ENCODE measurements at regions not wholly inside any gene's neighbourhood (a gene's known extent, or its start where the extent isn't known, plus 50 kb on each side); places are given as distances from the start of the nearest gene placed in this dataset.

GRCh38 chr2:226440127-226440918 is 359.3 kb downstream of the IRS1 start:
- no peak overlapping the region for H3K4me3 ChIP-seq (ENCODE audit: low read depth, low read length)
- DNase-seq (ENCODE audit: low read depth), result no peak
- TF ChIP-seq CTCF (IDR thresholded peaks at IDR 0.05; ENCODE audit: control insufficient read depth, extremely low read depth, insufficient read depth), result no peak

GRCh38 chr2:226439337-226439736 is 360.3 kb downstream of the IRS1 start:
- DNase-seq (ENCODE audit: low read depth), result no peak
- no peak overlapping the region for H3K4me3 ChIP-seq (ENCODE audit: low read depth, low read length)
- TF ChIP-seq CTCF (IDR thresholded peaks at IDR 0.05; ENCODE audit: control insufficient read depth, extremely low read depth, insufficient read depth), result no peak

- no peak overlapping the region for H3K4me3 ChIP-seq (ENCODE audit: low read depth, low read length)
- no peak for TF ChIP-seq CTCF (IDR thresholded peaks at IDR 0.05; ENCODE audit: control insufficient read depth, extremely low read depth, insufficient read depth)
- no peak for DNase-seq (ENCODE audit: low read depth)
These were observed 364.5 kb downstream of the IRS1 start for GRCh38 chr2:226435146-226435545.

GRCh38 chr2:226434702-226435101 is 364.9 kb downstream of the IRS1 start:
- no peak for DNase-seq (ENCODE audit: low read depth)
- H3K4me3 ChIP-seq (ENCODE audit: low read depth, low read length), result no peak overlapping the region
- no peak for TF ChIP-seq CTCF (IDR thresholded peaks at IDR 0.05; ENCODE audit: control insufficient read depth, extremely low read depth, insufficient read depth)

GRCh38 chr2:226431288-226431948 is 368.2 kb downstream of the IRS1 start:
- no peak for TF ChIP-seq CTCF (IDR thresholded peaks at IDR 0.05; ENCODE audit: control insufficient read depth, extremely low read depth, insufficient read depth)
- no peak overlapping the region for H3K4me3 ChIP-seq (ENCODE audit: low read depth, low read length)
- no peak for DNase-seq (ENCODE audit: low read depth)

- TF ChIP-seq CTCF (IDR thresholded peaks at IDR 0.05; ENCODE audit: control insufficient read depth, extremely low read depth, insufficient read depth), result no peak
- no peak overlapping the region for H3K4me3 ChIP-seq (ENCODE audit: low read depth, low read length)
- DNase-seq (ENCODE audit: low read depth), result no peak
These were observed 370.1 kb downstream of the IRS1 start for GRCh38 chr2:226429476-226429875.

Data from LNCaP clone FGC (cell line).